Liver (tissue), 3 donors: ENCODE measurements at regions not wholly inside any gene's neighbourhood (a gene's known extent, or its start where the extent isn't known, plus 50 kb on each side); places are given as distances from the start of the nearest gene placed in this dataset.

Experiments
- JUND ChIP-seq, 2 donors: IDR thresholded peaks; 2 replicates each; pipeline ENCODE4 v1.6.1; 2016; ENCODE audit warnings: antibody characterized with exemption in 2 of 2
- SP1 ChIP-seq: IDR thresholded peaks from 2 replicates; pipeline ENCODE4 v1.6.1; 2018; ENCODE audit warnings: antibody characterized with exemption, mild to moderate bottlenecking
- TF ChIP-seq, protein P1 (sequence below): fragments of 150-350 bp; IDR thresholded peaks from 2 replicates; pipeline ENCODE4 v1.5.1; 2017; ENCODE audit warnings: improper control_type of control experiment, low read depth, low read length; ENCODE audit not compliant: missing input control
- TF ChIP-seq, protein P2 (sequence below): IDR thresholded peaks from 2 replicates; pipeline ENCODE4 v1.6.1; 2016; ENCODE audit warnings: antibody characterized with exemption
- TF ChIP-seq, protein P3 (sequence below): IDR thresholded peaks from 2 replicates; pipeline ENCODE4 v1.6.1; 2016; ENCODE audit warnings: antibody characterized with exemption
- donor health status: healthy.
- donor health status: healthy.

DNA sequence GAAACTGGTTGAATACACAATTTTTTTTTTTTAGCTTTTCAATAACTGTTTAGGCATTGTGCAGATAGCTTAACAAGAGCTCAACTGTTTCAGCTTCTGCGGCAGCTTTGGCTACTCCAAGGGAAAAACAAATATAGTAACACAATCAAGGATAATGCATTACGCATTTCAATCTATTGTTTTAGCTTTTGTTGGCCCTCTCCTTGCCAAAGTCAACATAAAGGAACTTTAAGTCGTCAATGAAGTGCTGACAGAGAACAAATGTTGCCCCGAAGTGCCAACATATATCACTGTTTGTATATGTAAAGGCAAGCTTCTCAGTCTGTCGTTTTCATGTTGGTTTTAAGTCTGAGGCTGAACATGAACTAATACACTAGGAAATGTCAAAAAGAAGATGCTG lies 1087.4 kb upstream of the FLRT2 start:
- TF ChIP-seq, protein P1, sequence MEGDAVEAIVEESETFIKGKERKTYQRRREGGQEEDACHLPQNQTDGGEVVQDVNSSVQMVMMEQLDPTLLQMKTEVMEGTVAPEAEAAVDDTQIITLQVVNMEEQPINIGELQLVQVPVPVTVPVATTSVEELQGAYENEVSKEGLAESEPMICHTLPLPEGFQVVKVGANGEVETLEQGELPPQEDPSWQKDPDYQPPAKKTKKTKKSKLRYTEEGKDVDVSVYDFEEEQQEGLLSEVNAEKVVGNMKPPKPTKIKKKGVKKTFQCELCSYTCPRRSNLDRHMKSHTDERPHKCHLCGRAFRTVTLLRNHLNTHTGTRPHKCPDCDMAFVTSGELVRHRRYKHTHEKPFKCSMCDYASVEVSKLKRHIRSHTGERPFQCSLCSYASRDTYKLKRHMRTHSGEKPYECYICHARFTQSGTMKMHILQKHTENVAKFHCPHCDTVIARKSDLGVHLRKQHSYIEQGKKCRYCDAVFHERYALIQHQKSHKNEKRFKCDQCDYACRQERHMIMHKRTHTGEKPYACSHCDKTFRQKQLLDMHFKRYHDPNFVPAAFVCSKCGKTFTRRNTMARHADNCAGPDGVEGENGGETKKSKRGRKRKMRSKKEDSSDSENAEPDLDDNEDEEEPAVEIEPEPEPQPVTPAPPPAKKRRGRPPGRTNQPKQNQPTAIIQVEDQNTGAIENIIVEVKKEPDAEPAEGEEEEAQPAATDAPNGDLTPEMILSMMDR = no peak
- TF ChIP-seq, protein P2, sequence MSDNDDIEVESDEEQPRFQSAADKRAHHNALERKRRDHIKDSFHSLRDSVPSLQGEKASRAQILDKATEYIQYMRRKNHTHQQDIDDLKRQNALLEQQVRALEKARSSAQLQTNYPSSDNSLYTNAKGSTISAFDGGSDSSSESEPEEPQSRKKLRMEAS = no peak
- no peak for TF ChIP-seq JUND (IDR thresholded peaks at IDR 0.05)
- TF ChIP-seq, protein P3, sequence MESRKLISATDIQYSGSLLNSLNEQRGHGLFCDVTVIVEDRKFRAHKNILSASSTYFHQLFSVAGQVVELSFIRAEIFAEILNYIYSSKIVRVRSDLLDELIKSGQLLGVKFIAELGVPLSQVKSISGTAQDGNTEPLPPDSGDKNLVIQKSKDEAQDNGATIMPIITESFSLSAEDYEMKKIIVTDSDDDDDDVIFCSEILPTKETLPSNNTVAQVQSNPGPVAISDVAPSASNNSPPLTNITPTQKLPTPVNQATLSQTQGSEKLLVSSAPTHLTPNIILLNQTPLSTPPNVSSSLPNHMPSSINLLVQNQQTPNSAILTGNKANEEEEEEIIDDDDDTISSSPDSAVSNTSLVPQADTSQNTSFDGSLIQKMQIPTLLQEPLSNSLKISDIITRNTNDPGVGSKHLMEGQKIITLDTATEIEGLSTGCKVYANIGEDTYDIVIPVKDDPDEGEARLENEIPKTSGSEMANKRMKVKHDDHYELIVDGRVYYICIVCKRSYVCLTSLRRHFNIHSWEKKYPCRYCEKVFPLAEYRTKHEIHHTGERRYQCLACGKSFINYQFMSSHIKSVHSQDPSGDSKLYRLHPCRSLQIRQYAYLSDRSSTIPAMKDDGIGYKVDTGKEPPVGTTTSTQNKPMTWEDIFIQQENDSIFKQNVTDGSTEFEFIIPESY = no peak
- TF ChIP-seq SP1 = no peak
